GM06990 (cell line): ENCODE measurements at regions not wholly inside any gene's neighbourhood (a gene's known extent, or its start where the extent isn't known, plus 50 kb on each side); places are given as distances from the start of the nearest gene placed in this dataset.

Source experiments
- DNase-seq: peaks from one replicate; pipeline ENCODE4 v3.0.0-alpha.2; 2011; ENCODE audit not compliant: insufficient read length; ENCODE audit errors: extremely low read depth
- H3K27me3 ChIP-seq: replicated peaks from 2 replicates; pipeline ENCODE4 v1.6.0; 2011; ENCODE audit warnings: low read length; ENCODE audit not compliant: control insufficient read depth, insufficient read depth
- H3K36me3 ChIP-seq: 2 replicates; pipeline ENCODE4 v1.5.1; 2011; ENCODE audit warnings: low read length; ENCODE audit not compliant: control insufficient read depth, insufficient read depth
- H3K4me3 ChIP-seq: replicated peaks from 2 replicates; pipeline ENCODE4 v1.5.1; 2011; ENCODE audit warnings: low read depth, mild to moderate bottlenecking, control low read depth, low read length
- CTCF ChIP-seq: IDR thresholded peaks from 2 replicates; pipeline ENCODE4 v1.5.1; 2011; ENCODE audit warnings: low read length, control low read depth, mild to moderate bottlenecking, inconsistent platforms; ENCODE audit not compliant: insufficient read depth, poor library complexity, severe bottlenecking

- H3K36me3 ChIP-seq: no peaks in the 10 kb centered on the region
- H3K4me3 ChIP-seq: no peak overlapping the region
- DNase-seq: no peak
- TF ChIP-seq CTCF: no peak
- no peaks in the 10 kb centered on the region for H3K27me3 ChIP-seq
Observed at GRCh38 chr20:60469829-60470228, 511.6 kb downstream of the CDH26 start.

GRCh38 chr20:60470366-60470765 is 512.1 kb downstream of the CDH26 start:
- TF ChIP-seq CTCF: no peak
- Histone ChIP-seq H3K27me3 (no peaks in the 10 kb centered on the region), H3K36me3 (no peaks in the 10 kb centered on the region), H3K4me3 (no peak overlapping the region)
- no peak for DNase-seq

- H3K36me3 ChIP-seq: no peaks in the 10 kb centered on the region
- TF ChIP-seq CTCF: no peak
- no peaks in the 10 kb centered on the region for H3K27me3 ChIP-seq
- no peak for DNase-seq
- no peak overlapping the region for H3K4me3 ChIP-seq
Observed at GRCh38 chr20:60473211-60473610, 515.0 kb downstream of the CDH26 start.

GRCh38 chr20:60474385-60474910 is 516.2 kb downstream of the CDH26 start:
- Histone ChIP-seq H3K27me3 (no peaks in the 10 kb centered on the region), H3K36me3 (no peaks in the 10 kb centered on the region), H3K4me3 (no peak overlapping the region)
- no peak for TF ChIP-seq CTCF
- no peak for DNase-seq

GRCh38 chr20:60476045-60476444 is 517.8 kb downstream of the CDH26 start:
- no peak for DNase-seq
- TF ChIP-seq CTCF: no peak
- Histone ChIP-seq H3K27me3 (no peaks in the 10 kb centered on the region), H3K36me3 (no peaks in the 10 kb centered on the region), H3K4me3 (no peak overlapping the region)

GRCh38 chr20:60477958-60478357 is 519.7 kb downstream of the CDH26 start:
- H3K4me3 ChIP-seq: no peak overlapping the region
- no peaks in the 10 kb centered on the region for H3K27me3 ChIP-seq
- no peak for TF ChIP-seq CTCF
- H3K36me3 ChIP-seq: no peaks in the 10 kb centered on the region
- DNase-seq: no peak
